GM19324 (cell line): ENCODE measurements at regions not wholly inside any gene's neighbourhood (a gene's known extent, or its start where the extent isn't known, plus 50 kb on each side); places are given as distances from the start of the nearest gene placed in this dataset.
"Not testable (repeated sequence)": the region's sequence is repeated elsewhere in the genome, so short reads cannot be mapped to it uniquely, and the experiment has no call there.

ENCODE experiments used
- ATAC-seq: cut with Tn5 transposase; IDR thresholded peaks from one replicate; pipeline ENCODE4 v1.9.1; 2021; ENCODE audit warnings: mild to moderate bottlenecking, moderate library complexity; ENCODE audit not compliant: unreplicated experiment, low FRiP score

- no peak for ATAC-seq
Observed at GRCh38 chr1:55519276-55519675, 304.1 kb upstream of the USP24 start.

GRCh38 chr1:55517036-55517435, 301.9 kb upstream of the USP24 start:
- ATAC-seq: no peak

GRCh38 chr1:55514571-55514970, 299.4 kb upstream of the USP24 start:
- not testable (repeated sequence) for ATAC-seq

- ATAC-seq: no peak
Observed at GRCh38 chr1:55512466-55512865, 297.3 kb upstream of the USP24 start.

GRCh38 chr1:55507578-55507931, 292.4 kb upstream of the USP24 start:
- ATAC-seq: no peak

GRCh38 chr1:55506740-55507577, 291.8 kb upstream of the USP24 start:
- ATAC-seq: no peak

- ATAC-seq: no peak
Observed at GRCh38 chr1:55505326-55505725, 290.2 kb upstream of the USP24 start.

GRCh38 chr1:55504306-55504731, 289.2 kb upstream of the USP24 start:
- no peak for ATAC-seq

GRCh38 chr1:55503663-55504305, 288.6 kb upstream of the USP24 start:
- no peak for ATAC-seq

GRCh38 chr1:55500601-55501000, 285.4 kb upstream of the USP24 start:
- ATAC-seq: no peak

- ATAC-seq: no peak
Observed at GRCh38 chr1:55490547-55490946, 275.4 kb upstream of the USP24 start.

GRCh38 chr1:55484173-55484572, 269.0 kb upstream of the USP24 start:
- ATAC-seq: no peak

- no peak for ATAC-seq
Observed at GRCh38 chr1:55483523-55483922, 268.4 kb upstream of the USP24 start.

- ATAC-seq: no peak
Observed at GRCh38 chr1:55481634-55482033, 266.5 kb upstream of the USP24 start.

- ATAC-seq: no peak
Observed at GRCh38 chr1:55480029-55480795, 265.0 kb upstream of the USP24 start.

- no peak for ATAC-seq
Observed at GRCh38 chr1:55478742-55479141, 263.6 kb upstream of the USP24 start.

GRCh38 chr1:55477953-55478352, 262.8 kb upstream of the USP24 start:
- no peak for ATAC-seq

- ATAC-seq: no peak
Observed at GRCh38 chr1:55476445-55477015, 261.4 kb upstream of the USP24 start.

GRCh38 chr1:55474168-55474786, 259.1 kb upstream of the USP24 start:
- ATAC-seq: no peak

- no peak for ATAC-seq
Observed at GRCh38 chr1:55473661-55474060, 258.5 kb upstream of the USP24 start.

- no peak for ATAC-seq
Observed at GRCh38 chr1:55472784-55473183, 257.6 kb upstream of the USP24 start.
